Thoracic aorta (tissue), 2 donors: ENCODE measurements at regions not wholly inside any gene's neighbourhood (a gene's known extent, or its start where the extent isn't known, plus 50 kb on each side); places are given as distances from the start of the nearest gene placed in this dataset.
"Not testable (repeated sequence)": the region's sequence is repeated elsewhere in the genome, so short reads cannot be mapped to it uniquely, and the experiment has no call there.

ENCODE experiments used
- ATAC-seq: fragments of 150-250 bp; one replicate; pipeline ENCODE4 v1.8.0; 2017; ENCODE audit warnings: low read depth; ENCODE audit not compliant: insufficient number of reproducible peaks, low FRiP score
- DNase-seq: peaks from one replicate; pipeline ENCODE4 v3.0.0-alpha.2; 2020; ENCODE audit warnings: low spot score
- H3K27ac ChIP-seq, 2 donors: fragments of 200-600 bp; sonication (generic); 1 replicate in 1 of 2; 2 replicates in 1 of 2; pipeline ENCODE4 v1.5.1; 2016; ENCODE audit warnings: mild to moderate bottlenecking in 2 of 2, moderate library complexity in 2 of 2
- H3K27me3 ChIP-seq: fragments of 200-600 bp; sonication (generic); replicated peaks from 2 replicates; pipeline ENCODE4 v1.6.0; 2016; ENCODE audit warnings: mild to moderate bottlenecking; ENCODE audit not compliant: insufficient read depth
- H3K36me3 ChIP-seq: fragments of 200-600 bp; sonication (generic); one replicate; pipeline ENCODE4 v1.5.1; 2016
- H3K4me1 ChIP-seq, 2 donors: fragments of 200-600 bp; sonication (generic); 1 replicate in 1 of 2; 2 replicates in 1 of 2; pipeline versions ENCODE4 v1.5.1 to v1.6.0; 2016; ENCODE audit warnings: low read depth in 2 of 2, mild to moderate bottlenecking in 1 of 2; ENCODE audit not compliant: control insufficient read depth in 1 of 2
- H3K4me3 ChIP-seq: fragments of 200-600 bp; sonication (generic); 2 replicates; pipeline ENCODE4 v1.5.1; 2016; ENCODE audit warnings: mild to moderate bottlenecking
- H3K9me3 ChIP-seq: fragments of 200-600 bp; sonication (generic); 2 replicates; pipeline ENCODE4 v1.5.1; 2016
- CTCF ChIP-seq: fragments of 200-600 bp; sonication (generic); IDR thresholded peaks from one replicate; pipeline ENCODE4 v1.5.1; 2019; ENCODE audit warnings: antibody characterized with exemption

- Histone ChIP-seq H3K4me1 (no peaks in the 10 kb centered on the region), H3K27me3 (no peaks in the 10 kb centered on the region), H3K36me3 (no peaks in the 10 kb centered on the region), H3K27ac (no peak overlapping the region), H3K4me3 (no peak overlapping the region), H3K9me3 (no peaks in the 10 kb centered on the region)
- TF ChIP-seq CTCF, result no peak
- ATAC-seq, result no peak
- no peak for DNase-seq
Measured at GRCh38 chr7:142507799-142508198, 241.5 kb upstream of the PRSS1 start.

GRCh38 chr7:142507066-142507465, 242.2 kb upstream of the PRSS1 start:
- H3K27ac ChIP-seq, H3K4me1 ChIP-seq, H3K9me3 ChIP-seq, H3K36me3 ChIP-seq, H3K4me3 ChIP-seq, ATAC-seq, DNase-seq, H3K27me3 ChIP-seq: not testable (repeated sequence)

- H3K27ac ChIP-seq, result no peak overlapping the region
- no peak for TF ChIP-seq CTCF
- H3K9me3 ChIP-seq, result no peaks in the 10 kb centered on the region
- H3K36me3 ChIP-seq, result no peaks in the 10 kb centered on the region
- H3K27me3 ChIP-seq, result no peaks in the 10 kb centered on the region
- ATAC-seq (no peak), DNase-seq (no peak)
- no peak overlapping the region for H3K4me3 ChIP-seq
- H3K4me1 ChIP-seq, result no peaks in the 10 kb centered on the region
Measured at GRCh38 chr7:142506601-142507000, 242.7 kb upstream of the PRSS1 start.

GRCh38 chr7:142503949-142504348, 245.3 kb upstream of the PRSS1 start:
- H3K4me3 ChIP-seq, ATAC-seq, H3K27me3 ChIP-seq, H3K36me3 ChIP-seq, H3K9me3 ChIP-seq, DNase-seq, H3K4me1 ChIP-seq, H3K27ac ChIP-seq: not testable (repeated sequence)

GRCh38 chr7:142503036-142503435, 245.2 kb upstream of the PRSS58 start:
- H3K4me1 ChIP-seq, result no peaks in the 10 kb centered on the region
- no peak overlapping the region for H3K27ac ChIP-seq
- no peak for TF ChIP-seq CTCF
- no peak for DNase-seq
- no peaks in the 10 kb centered on the region for H3K9me3 ChIP-seq
- H3K27me3 ChIP-seq, result no peaks in the 10 kb centered on the region
- no peak overlapping the region for H3K4me3 ChIP-seq
- H3K36me3 ChIP-seq, result no peaks in the 10 kb centered on the region
- no peak for ATAC-seq

GRCh38 chr7:142501434-142501833, 243.6 kb upstream of the PRSS58 start:
- H3K27me3 ChIP-seq, result no peaks in the 10 kb centered on the region
- ATAC-seq, result no peak
- no peak overlapping the region for H3K4me3 ChIP-seq
- no peaks in the 10 kb centered on the region for H3K36me3 ChIP-seq
- DNase-seq, result no peak
- H3K27ac ChIP-seq, result no peak overlapping the region
- H3K9me3 ChIP-seq, result no peaks in the 10 kb centered on the region
- H3K4me1 ChIP-seq, result peaks cover 0 to 2% of the 10 kb centered on the region in 2 donors
- TF ChIP-seq CTCF, result no peak
